HCT116 (cell line): ENCODE measurements at regions not wholly inside any gene's neighbourhood (a gene's known extent, or its start where the extent isn't known, plus 50 kb on each side); places are given as distances from the start of the nearest gene placed in this dataset.

Source experiments
- ATAC-seq: fragments of 200-7000 bp; cut with Tn5 transposase; 2 replicates; pipeline ENCODE4 v1.9.1; 2020; ENCODE audit warnings: mild to moderate bottlenecking, moderate library complexity
- BruUV-seq: library from RNA; stranded (reverse); fragments of 400-500 nt; replicated peaks from 2 replicates; lab custom pipeline; 2021; lab: Mats Ljungman, UMichigan
- CTCF ChIA-PET: fragments of 300-600 bp; sonication (Branson Sonifier 250); formaldehyde crosslinking; loops from one replicate; lab custom pipeline; 2021; ENCODE audit warnings: antibody characterized with exemption; lab: Charles Lee
- POLR2A ChIA-PET: fragments of 300-600, 350-600 bp; sonication (Branson Sonifier 250); formaldehyde crosslinking; loops from one replicate; lab custom pipeline; 2021; ENCODE audit warnings: antibody characterized with exemption; lab: Charles Lee
- RAD21 ChIA-PET, 2 experiments: fragments of 300-600 bp; sonication (Branson Sonifier 250); formaldehyde crosslinking; loops; one replicate each; lab custom pipeline; 2023; ENCODE audit warnings: low total read pairs in 2 of 2; ENCODE audit not compliant: uncharacterized antibody in 2 of 2, unreplicated experiment in 2 of 2, low non-redundant PET in 1 of 2; lab: Charles Lee
- DNase-seq: peaks from one replicate; pipeline ENCODE4 v3.0.0-alpha.2; 2010; ENCODE audit warnings: low read depth, low spot score
- H2AFZ ChIP-seq: fragments of 200-600 bp; shearing (Covaris generic), sonication (generic); 2 replicates; pipeline ENCODE4 v1.6.1; 2017; ENCODE audit warnings: low read depth, mixed run types, mixed read lengths, antibody characterized with exemption, low read length; ENCODE audit not compliant: poor library complexity, severe bottlenecking
- H3K27ac ChIP-seq: 2 replicates; pipeline ENCODE4 v1.5.1; 2012; ENCODE audit warnings: low read depth, low read length
- H3K27me3 ChIP-seq: fragments of 200-600 bp; sonication (generic); 2 replicates; pipeline ENCODE4 v1.6.1; 2016; ENCODE audit warnings: mixed run types, low read length, mixed read lengths; ENCODE audit not compliant: insufficient read depth
- H3K36me3 ChIP-seq, 2 experiments: fragments of 200-500 bp in 1 of 2; fragments of 200-600 bp in 1 of 2; sonication (Bioruptor generic) in 1 of 2; sonication (generic) in 1 of 2; 2 replicates each; pipeline versions ENCODE4 v1.5.1 to v1.6.1; 2014 to 2016; ENCODE audit warnings: low read length in 2 of 2, inconsistent platforms in 1 of 2, mixed read lengths in 1 of 2, mixed run types in 1 of 2; ENCODE audit not compliant: insufficient read depth in 2 of 2, control insufficient read depth in 1 of 2
- H3K4me1 ChIP-seq, 2 experiments: fragments of 200-600 bp in 1 of 2; sonication (generic) in 1 of 2; 2 replicates each; pipeline versions ENCODE4 v1.5.1 to v1.6.1; 2012 to 2017; ENCODE audit warnings: low read length in 2 of 2, inconsistent platforms in 1 of 2, mild to moderate bottlenecking in 1 of 2, mixed read lengths in 1 of 2, mixed run types in 1 of 2, moderate library complexity in 1 of 2; ENCODE audit not compliant: insufficient read depth in 2 of 2, control insufficient read depth in 1 of 2
- H3K4me2 ChIP-seq: fragments of 200-600 bp; sonication (generic); 2 replicates; pipeline ENCODE4 v1.6.1; 2017; ENCODE audit warnings: mixed run types, low read length, mixed read lengths
- H3K4me3 ChIP-seq, 2 experiments: fragments of 200-600 bp in 1 of 2; sonication (generic) in 1 of 2; replicated peaks in 1 of 2; 2 replicates each; pipeline ENCODE4 v1.5.1; 2011 to 2016; ENCODE audit warnings: low read length in 2 of 2, control low read depth in 1 of 2, low read depth in 1 of 2, mild to moderate bottlenecking in 1 of 2, mixed read lengths in 1 of 2, mixed run types in 1 of 2
- H3K79me2 ChIP-seq: fragments of 200-600 bp; sonication (generic); 2 replicates; pipeline ENCODE4 v1.6.1; 2017; ENCODE audit warnings: mild to moderate bottlenecking, mixed run types, low read length, moderate library complexity, mixed read lengths; ENCODE audit not compliant: insufficient read depth
- H3K9ac ChIP-seq: fragments of 200-600 bp; sonication (generic); 2 replicates; pipeline ENCODE4 v1.6.1; 2016; ENCODE audit warnings: low read length, mixed read lengths
- H3K9me2 ChIP-seq: fragments of 200-600 bp; sonication (generic), shearing (Covaris generic); 2 replicates; pipeline ENCODE4 v1.6.1; 2017; ENCODE audit warnings: mixed run types, mild to moderate bottlenecking, moderate library complexity; ENCODE audit not compliant: insufficient read depth
- H3K9me3 ChIP-seq, 2 experiments: fragments of 200-500 bp in 1 of 2; fragments of 200-600 bp in 1 of 2; sonication (Bioruptor generic) in 1 of 2; sonication (generic) in 1 of 2; 2 replicates each; pipeline ENCODE4 v1.6.1; 2014 to 2017; ENCODE audit warnings: low read length in 2 of 2, mixed read lengths in 2 of 2, inconsistent platforms in 1 of 2, low read depth in 1 of 2, mild to moderate bottlenecking in 1 of 2, mixed run types in 1 of 2, moderate library complexity in 1 of 2; ENCODE audit not compliant: control insufficient read depth in 1 of 2, insufficient read depth in 1 of 2
- H4K20me1 ChIP-seq: fragments of 200-600 bp; sonication (generic), shearing (Covaris generic); 2 replicates; pipeline ENCODE4 v1.6.1; 2017; ENCODE audit warnings: mixed run types, mild to moderate bottlenecking, moderate library complexity; ENCODE audit not compliant: insufficient read depth
- ATF3 ChIP-seq: IDR thresholded peaks from 2 replicates; pipeline ENCODE4 v1.6.1; 2012
- CTCF ChIP-seq, 3 experiments: fragments of 200-600 bp in 1 of 3; sonication (generic) in 1 of 3; IDR thresholded peaks in 2 of 3; conservative IDR thresholded peaks in 1 of 3; 2 replicates each; pipeline ENCODE4 v1.5.1; 2012 to 2017; ENCODE audit warnings: low read depth in 2 of 3, low read length in 2 of 3, antibody characterized with exemption in 1 of 3, borderline replicate concordance in 1 of 3, control low read depth in 1 of 3, mild to moderate bottlenecking in 1 of 3, mixed read lengths in 1 of 3, mixed run types in 1 of 3, moderate library complexity in 1 of 3; ENCODE audit not compliant: insufficient read depth in 1 of 3
- EZH2 ChIP-seq: fragments of 200-600 bp; sonication (generic); IDR thresholded peaks from 2 replicates; pipeline ENCODE4 v1.6.1; 2017; ENCODE audit warnings: antibody characterized with exemption, mixed run types
- FOSL1 ChIP-seq: IDR thresholded peaks from 2 replicates; pipeline ENCODE4 v1.6.1; 2012; ENCODE audit warnings: low read depth
- SIN3A ChIP-seq: IDR thresholded peaks from 2 replicates; pipeline ENCODE4 v1.6.1; 2012; ENCODE audit warnings: low read depth
- SP1 ChIP-seq: IDR thresholded peaks from 2 replicates; pipeline ENCODE4 v1.6.1; 2012; ENCODE audit warnings: low read depth
- SRF ChIP-seq: IDR thresholded peaks from 2 replicates; pipeline ENCODE4 v1.6.1; 2012; ENCODE audit warnings: low read depth
- ZBTB33 ChIP-seq: IDR thresholded peaks from 2 replicates; pipeline ENCODE4 v1.6.1; 2011; ENCODE audit warnings: mild to moderate bottlenecking, low read length, moderate library complexity; ENCODE audit not compliant: insufficient replicate concordance; ENCODE audit errors: extremely low read depth
- ZFX ChIP-seq: fragments of 450-650 bp; IDR thresholded peaks from 2 replicates; pipeline ENCODE4 v1.6.1; 2017
- ZNF274 ChIP-seq: fragments of 200-500 bp; sonication (Bioruptor generic); IDR thresholded peaks from 2 replicates; pipeline ENCODE4 v1.6.1; 2014; ENCODE audit warnings: mild to moderate bottlenecking, low read depth, low read length, inconsistent platforms
- intact Hi-C: fragments of 100-400 bp; cut with micrococcal nuclease; formaldehyde crosslinking; loops from 2 replicates; pipeline ENCODE4 v1.10.0; 2022

GRCh38 chr3:117922039-117922438 is 1112.6 kb downstream of the IGSF11 start:
- TF ChIP-seq ZBTB33 (no peak), SP1 (no peak), ZFX (no peak), EZH2 (no peak), CTCF (IDR thresholded peaks at IDR 0.05 in 2 of 3, conservative IDR thresholded peaks at IDR 0.05 in 1 of 3; ENCODE audit: borderline replicate concordance in 1 of 3, insufficient read depth in 1 of 3, low read depth in 2 of 3, low read length in 2 of 3) (no peak), ZNF274 (no peak), ATF3 (no peak), SRF (no peak), FOSL1 (no peak), SIN3A (no peak)
- H3K27ac ChIP-seq, result no peak overlapping the region
- H3K4me1 ChIP-seq, result no peaks in the 10 kb centered on the region
- H3K9me2 ChIP-seq, result no peaks in the 10 kb centered on the region
- CTCF ChIA-PET, result no interaction called here
- H3K4me3 ChIP-seq, result no peak overlapping the region
- no peaks in the 10 kb centered on the region for H4K20me1 ChIP-seq
- H3K79me2 ChIP-seq, result no peaks in the 10 kb centered on the region
- DNase-seq (no peak), ATAC-seq (no peak)
- no peak overlapping the region for H2AFZ ChIP-seq
- H3K36me3 ChIP-seq, result no peaks in the 10 kb centered on the region
- H3K9ac ChIP-seq, result no peak overlapping the region
- peaks cover 7% of the 10 kb centered on the region; the same call in 1 of the 2 replicates for H3K27me3 ChIP-seq
- intact Hi-C loops, result no loop called here
- RAD21 ChIA-PET, result no interaction called here
- BruUV-seq, result no TSS peak
- POLR2A ChIA-PET, result no interaction called here
- H3K4me2 ChIP-seq, result no peak overlapping the region
- no peaks in the 10 kb centered on the region for H3K9me3 ChIP-seq
